GM21526 (cell line): ENCODE measurements at regions not wholly inside any gene's neighbourhood (a gene's known extent, or its start where the extent isn't known, plus 50 kb on each side); places are given as distances from the start of the nearest gene placed in this dataset.
A peak's percentile ranks its signal among the peaks of the same experiment; 100 is the strongest.
"Not testable (repeated sequence)": the region's sequence is repeated elsewhere in the genome, so short reads cannot be mapped to it uniquely, and the experiment has no call there.

Experiments
- ATAC-seq: cut with Tn5 transposase; IDR thresholded peaks from one replicate; pipeline ENCODE4 v1.9.1; 2021; ENCODE audit warnings: moderate library complexity; ENCODE audit not compliant: unreplicated experiment, low FRiP score

GRCh38 chr9:65397763-65398719, 113.0 kb upstream of the FOXD4L5 start:
- not testable (repeated sequence) for ATAC-seq

GRCh38 chr9:65397226-65397625, 112.2 kb upstream of the FOXD4L5 start:
- not testable (repeated sequence) for ATAC-seq

- not testable (repeated sequence) for ATAC-seq
These were observed 111.6 kb upstream of the FOXD4L5 start for GRCh38 chr9:65396601-65397000.

- not testable (repeated sequence) for ATAC-seq
These were observed 110.8 kb upstream of the FOXD4L5 start for GRCh38 chr9:65395789-65396188.

GRCh38 chr9:65395121-65395520, 110.1 kb upstream of the FOXD4L5 start:
- ATAC-seq: not testable (repeated sequence)

GRCh38 chr9:65393111-65393810, 108.3 kb upstream of the FOXD4L5 start:
- ATAC-seq: not testable (repeated sequence)

GRCh38 chr9:65392611-65393010, 107.6 kb upstream of the FOXD4L5 start:
- not testable (repeated sequence) for ATAC-seq

- not testable (repeated sequence) for ATAC-seq
These were observed 104.7 kb upstream of the FOXD4L5 start for GRCh38 chr9:65389710-65390109.

- not testable (repeated sequence) for ATAC-seq
These were observed 104.2 kb upstream of the FOXD4L5 start for GRCh38 chr9:65389216-65389615.

- ATAC-seq: peak; percentile 72
These were observed 101.7 kb upstream of the FOXD4L5 start for GRCh38 chr9:65386699-65387098.

GRCh38 chr9:65386191-65386590, 101.2 kb upstream of the FOXD4L5 start:
- not testable (repeated sequence) for ATAC-seq

GRCh38 chr9:65385655-65386024, 100.6 kb upstream of the FOXD4L5 start:
- ATAC-seq: not testable (repeated sequence)

GRCh38 chr9:65384759-65385654, 100.0 kb upstream of the FOXD4L5 start:
- ATAC-seq: not testable (repeated sequence)

GRCh38 chr9:65384066-65384465, 99.1 kb upstream of the FOXD4L5 start:
- not testable (repeated sequence) for ATAC-seq

GRCh38 chr9:65383646-65384045, 98.6 kb upstream of the FOXD4L5 start:
- ATAC-seq: not testable (repeated sequence)

- not testable (repeated sequence) for ATAC-seq
These were observed 97.8 kb upstream of the FOXD4L5 start for GRCh38 chr9:65382701-65383318.
